ENCODE measurements at regions not wholly inside any gene's neighbourhood (a gene's known extent, or its start where the extent isn't known, plus 50 kb on each side); places are given as distances from the start of the nearest gene placed in this dataset.

GRCh38 chr20:39903806-39904465 is 785.1 kb downstream of the MAFB start (continued):
- TF ChIP-seq CHD7 (IDR thresholded peaks at IDR 0.05; ENCODE audit: insufficient replicate concordance, low read length) (no peak), TEAD4 (IDR thresholded peaks at IDR 0.05; ENCODE audit: low read depth, low read length) (no peak), JUND (IDR thresholded peaks at IDR 0.05; ENCODE audit: low read length) (no peak)
- TF ChIP-seq, protein P1, sequence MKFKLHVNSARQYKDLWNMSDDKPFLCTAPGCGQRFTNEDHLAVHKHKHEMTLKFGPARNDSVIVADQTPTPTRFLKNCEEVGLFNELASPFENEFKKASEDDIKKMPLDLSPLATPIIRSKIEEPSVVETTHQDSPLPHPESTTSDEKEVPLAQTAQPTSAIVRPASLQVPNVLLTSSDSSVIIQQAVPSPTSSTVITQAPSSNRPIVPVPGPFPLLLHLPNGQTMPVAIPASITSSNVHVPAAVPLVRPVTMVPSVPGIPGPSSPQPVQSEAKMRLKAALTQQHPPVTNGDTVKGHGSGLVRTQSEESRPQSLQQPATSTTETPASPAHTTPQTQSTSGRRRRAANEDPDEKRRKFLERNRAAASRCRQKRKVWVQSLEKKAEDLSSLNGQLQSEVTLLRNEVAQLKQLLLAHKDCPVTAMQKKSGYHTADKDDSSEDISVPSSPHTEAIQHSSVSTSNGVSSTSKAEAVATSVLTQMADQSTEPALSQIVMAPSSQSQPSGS (IDR thresholded peaks at IDR 0.05; ENCODE audit: low read length), result no peak
